NCI-H1092 treated with DMSO at 0.1 percent for 48 hours (cell line): ENCODE measurements at regions not wholly inside any gene's neighbourhood (a gene's known extent, or its start where the extent isn't known, plus 50 kb on each side); places are given as distances from the start of the nearest gene placed in this dataset.

Source experiments
- DNase-seq: peaks from one replicate; lab custom pipeline; 2025; lab: John Stamatoyannopoulos, UW

- no peak for DNase-seq
These were observed 336.9 kb upstream of the RAB6C start for GRCh38 chr2:129642526-129643043.

DNA sequence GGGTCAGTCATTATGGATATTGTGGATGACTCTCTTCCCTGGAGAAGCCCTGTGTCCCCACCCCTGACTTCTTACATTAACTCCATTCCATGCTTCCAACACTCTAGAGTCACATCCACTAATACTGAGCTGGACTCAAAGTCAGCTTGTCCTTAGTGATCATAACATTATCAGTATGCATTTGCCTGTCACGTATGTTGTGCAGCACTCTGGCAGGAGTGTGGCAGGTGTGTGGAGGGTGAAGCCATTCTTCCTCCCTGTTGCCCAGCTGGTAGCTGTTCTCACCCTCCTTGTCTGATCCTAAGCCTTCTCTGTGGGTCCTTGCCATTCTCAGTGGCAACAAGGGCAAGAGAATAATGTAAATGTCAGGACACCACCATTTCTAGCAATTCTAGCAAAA is 334.1 kb upstream of the RAB6C start:
- DNase-seq, result no peak

GRCh38 chr2:129646107-129646506 is 333.4 kb upstream of the RAB6C start:
- DNase-seq, result no peak

GRCh38 chr2:129653246-129653645 is 326.2 kb upstream of the RAB6C start:
- no peak for DNase-seq

GRCh38 chr2:129654331-129654730 is 325.1 kb upstream of the RAB6C start:
- no peak for DNase-seq

GRCh38 chr2:129656081-129656598 is 323.3 kb upstream of the RAB6C start:
- DNase-seq, result no peak

DNA sequence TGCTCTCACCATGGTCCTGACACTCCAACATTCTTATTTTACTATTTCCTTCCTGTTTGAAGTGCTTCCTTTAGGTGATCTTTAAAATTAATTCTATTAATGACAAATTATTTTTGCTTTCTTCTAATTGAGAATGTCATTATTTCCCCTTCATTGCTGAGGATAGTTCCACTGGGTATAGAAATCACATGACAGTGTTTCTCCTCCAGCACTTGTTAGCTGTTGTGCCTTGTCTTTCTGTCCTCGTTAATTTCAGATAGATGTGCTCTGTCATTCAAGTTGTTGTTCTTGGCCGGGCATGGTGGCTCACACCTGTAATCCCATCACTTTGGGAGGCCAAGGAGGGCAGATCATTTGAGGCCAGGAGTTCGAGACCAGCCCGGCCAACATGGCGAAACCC is 321.0 kb upstream of the RAB6C start:
- no peak for DNase-seq

DNA sequence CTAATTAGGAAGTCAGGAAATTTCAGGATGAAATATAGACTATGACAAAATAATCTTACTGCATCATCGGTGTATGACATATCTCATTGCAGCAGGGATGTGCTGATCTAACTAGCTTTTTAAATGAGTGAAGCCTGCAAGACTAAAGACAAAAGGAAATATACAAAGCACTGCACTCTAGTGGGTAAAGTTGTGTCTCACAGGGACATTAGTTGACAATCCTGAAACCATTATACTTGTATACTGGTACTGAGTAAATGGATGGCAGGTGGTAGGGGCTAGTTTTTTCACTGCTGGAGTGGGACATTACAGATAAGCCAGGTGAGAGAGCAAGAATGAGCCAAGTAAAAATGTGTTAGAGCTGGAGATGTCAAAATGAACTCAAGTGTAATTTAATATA is 317.5 kb upstream of the RAB6C start:
- DNase-seq, result no peak

DNA sequence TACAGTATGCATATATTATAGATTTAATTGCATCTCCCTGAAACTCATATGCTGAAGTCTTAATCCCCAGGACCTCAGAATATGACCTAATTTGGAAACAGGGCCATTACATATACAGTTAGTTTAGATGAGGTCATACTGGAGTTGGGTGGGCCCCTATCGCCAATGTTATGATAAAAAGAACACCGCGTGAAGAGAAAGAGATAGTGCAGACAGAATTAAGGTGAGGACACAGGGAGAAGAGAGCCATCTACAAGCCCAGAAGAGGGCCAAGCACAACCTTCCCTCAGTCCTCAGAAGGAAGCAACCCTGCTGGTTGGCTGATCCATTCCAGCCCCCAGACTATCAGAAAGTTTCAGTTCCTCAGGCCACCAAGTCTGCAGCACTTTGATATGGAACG is 311.9 kb upstream of the RAB6C start:
- DNase-seq, result no peak

DNA sequence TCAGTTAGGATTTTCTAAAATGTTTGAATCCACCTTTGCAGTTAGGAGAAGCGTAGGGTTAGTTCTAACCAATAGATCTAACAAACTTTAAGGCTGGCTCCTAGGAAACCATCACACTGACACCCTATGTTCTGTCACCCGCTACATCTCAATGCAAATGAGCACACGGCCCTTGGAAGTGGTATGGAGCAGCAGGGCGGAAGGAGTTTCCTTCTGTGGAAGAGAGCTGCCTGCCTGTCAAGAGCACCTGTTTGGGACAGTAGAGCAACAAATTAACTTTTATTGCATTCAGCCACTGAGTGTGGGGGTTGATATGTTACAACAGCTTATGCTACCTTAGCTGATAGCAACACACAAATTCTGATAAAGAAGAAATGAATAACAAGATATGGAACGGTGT is 306.9 kb upstream of the RAB6C start:
- no peak for DNase-seq

DNA sequence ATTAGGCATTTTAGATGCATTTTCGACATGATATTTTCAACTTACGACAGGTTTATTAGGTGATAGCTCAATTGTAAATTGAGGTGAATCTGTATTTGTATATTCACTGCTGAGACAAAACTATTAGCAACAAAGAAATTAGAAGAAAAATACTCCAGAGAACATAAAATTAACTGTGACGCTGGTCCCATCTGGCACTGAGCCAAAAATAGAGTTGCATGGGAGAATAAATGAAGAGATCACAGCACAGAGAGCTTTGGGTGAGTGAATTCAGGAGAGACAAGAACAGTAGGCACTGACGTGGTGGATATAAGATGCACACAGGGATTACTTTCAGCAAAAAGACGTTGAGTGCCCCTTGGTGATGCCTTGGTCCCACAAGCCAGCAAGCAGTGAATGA is 306.2 kb upstream of the RAB6C start:
- no peak for DNase-seq

DNA sequence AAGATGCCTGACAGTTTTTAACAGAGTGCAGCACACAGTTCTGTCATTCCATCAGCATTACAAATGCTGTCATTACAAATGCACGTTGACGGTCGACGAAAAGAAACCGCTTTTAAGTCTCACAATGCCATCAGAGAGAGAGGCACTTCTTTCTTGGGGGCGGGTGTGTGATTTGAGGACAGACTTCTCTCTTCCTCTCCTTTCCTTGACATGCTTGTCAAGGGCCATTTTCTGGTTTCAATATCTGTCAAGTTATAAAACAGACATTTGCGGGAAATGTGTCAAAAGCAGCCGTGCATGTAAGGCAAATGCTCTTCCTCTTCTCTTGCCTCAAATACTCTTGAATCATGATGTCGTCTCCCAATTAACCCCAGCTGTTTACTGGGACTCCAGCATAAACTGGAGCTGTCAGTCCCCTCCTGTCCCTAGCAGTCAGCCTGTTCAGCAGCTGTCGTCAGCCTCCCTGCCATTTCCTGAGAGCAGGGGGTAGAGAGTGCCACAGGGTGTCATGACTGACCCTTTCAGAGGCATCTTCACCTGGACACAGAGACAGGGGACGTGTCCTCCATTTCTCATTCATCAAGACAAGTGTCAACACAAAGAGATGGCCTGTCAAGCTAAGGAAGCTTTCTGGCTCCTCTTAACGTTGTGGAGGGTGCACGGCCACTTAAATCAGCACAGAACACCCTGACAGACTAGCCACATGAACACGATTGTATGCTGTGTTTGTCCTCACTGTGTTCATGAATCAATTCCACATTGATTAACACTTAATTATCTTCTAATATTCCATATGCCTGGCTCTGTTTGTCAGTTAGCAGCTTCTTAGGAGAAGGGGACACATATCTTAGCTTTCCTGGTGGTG is 305.4 kb upstream of the RAB6C start:
- DNase-seq, result no peak

GRCh38 chr2:129678751-129679150 is 300.7 kb upstream of the RAB6C start:
- no peak for DNase-seq

- no peak for DNase-seq
These were observed 297.7 kb upstream of the RAB6C start for GRCh38 chr2:129681788-129682187.

DNA sequence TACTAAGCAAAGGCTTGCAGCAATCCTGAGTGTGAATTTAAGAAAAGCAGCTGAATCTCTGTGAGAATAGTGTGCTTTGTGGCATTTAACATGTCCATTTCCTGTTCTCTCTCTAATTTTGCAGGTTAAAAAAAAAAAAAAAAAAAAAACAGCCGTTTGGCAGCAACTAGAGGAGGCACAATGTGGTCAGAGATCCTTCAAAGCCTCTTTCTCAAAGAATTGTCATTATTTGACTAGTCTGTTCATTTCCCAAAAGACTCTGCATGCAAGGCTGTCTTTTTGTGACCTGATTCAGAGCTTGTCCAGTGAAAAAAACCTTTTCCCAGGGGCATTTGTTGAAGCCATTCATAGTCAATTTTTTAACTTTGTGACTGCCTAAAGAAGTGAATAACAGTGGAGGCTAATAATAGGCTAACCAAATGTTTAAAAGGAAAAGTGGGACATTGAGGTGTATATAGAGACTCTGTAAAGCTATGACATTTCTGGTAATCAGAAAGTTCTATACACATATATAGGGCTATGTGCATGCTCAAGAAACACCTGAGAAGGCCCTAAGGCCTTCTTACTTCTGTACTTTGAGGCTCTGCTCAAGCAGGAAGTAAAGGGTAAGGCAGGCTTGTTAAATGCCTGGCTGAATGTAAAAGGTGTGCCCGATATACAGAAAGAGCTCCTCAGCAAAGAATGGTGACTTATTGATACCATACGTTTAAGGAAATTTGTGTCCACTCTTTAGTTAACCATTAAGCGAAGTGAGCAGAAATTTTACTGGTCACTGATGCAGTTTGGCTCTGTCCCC is 289.6 kb upstream of the RAB6C start:
- DNase-seq, result no peak

- DNase-seq, result no peak
These were observed 284.0 kb upstream of the RAB6C start for GRCh38 chr2:129695496-129695895.

GRCh38 chr2:129698593-129698992 is 280.9 kb upstream of the RAB6C start:
- DNase-seq, result no peak

DNA sequence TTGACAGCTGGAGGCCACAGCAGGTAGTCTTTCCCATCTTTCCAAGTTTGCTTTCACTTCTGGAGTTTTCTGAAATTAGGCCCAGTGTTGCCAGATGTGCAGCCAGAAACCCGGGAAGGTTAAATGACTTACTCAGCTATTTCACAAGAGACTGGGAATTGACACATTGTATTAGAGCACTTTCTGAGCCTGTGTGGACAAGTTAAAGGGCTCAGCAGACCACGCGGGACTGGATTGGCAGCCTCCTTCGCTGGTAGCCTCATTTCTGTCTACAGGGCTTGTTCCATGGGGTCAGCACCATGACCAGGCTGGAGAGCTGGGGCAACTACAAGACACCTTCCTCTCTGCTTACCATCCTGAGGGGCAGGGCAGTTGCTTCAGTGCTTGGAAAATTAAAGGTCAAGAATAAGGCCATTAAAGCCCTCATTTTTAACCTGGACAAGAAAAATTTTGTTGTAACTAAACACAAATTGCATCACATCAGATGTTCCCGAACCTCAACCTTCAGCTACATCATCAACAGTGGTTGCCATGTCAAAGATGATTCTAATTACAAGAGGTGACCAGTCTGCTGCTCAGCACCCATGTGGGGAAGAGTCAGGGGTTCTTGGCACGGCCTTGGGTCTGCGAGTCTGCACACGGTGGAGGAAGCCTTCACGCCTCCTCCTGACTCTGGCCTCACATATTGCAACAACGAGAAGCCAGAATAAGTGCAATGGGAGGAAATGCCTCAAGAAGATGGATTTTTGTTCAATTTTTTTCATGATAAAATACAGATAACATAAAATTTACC is 279.5 kb upstream of the RAB6C start:
- no peak for DNase-seq

DNA sequence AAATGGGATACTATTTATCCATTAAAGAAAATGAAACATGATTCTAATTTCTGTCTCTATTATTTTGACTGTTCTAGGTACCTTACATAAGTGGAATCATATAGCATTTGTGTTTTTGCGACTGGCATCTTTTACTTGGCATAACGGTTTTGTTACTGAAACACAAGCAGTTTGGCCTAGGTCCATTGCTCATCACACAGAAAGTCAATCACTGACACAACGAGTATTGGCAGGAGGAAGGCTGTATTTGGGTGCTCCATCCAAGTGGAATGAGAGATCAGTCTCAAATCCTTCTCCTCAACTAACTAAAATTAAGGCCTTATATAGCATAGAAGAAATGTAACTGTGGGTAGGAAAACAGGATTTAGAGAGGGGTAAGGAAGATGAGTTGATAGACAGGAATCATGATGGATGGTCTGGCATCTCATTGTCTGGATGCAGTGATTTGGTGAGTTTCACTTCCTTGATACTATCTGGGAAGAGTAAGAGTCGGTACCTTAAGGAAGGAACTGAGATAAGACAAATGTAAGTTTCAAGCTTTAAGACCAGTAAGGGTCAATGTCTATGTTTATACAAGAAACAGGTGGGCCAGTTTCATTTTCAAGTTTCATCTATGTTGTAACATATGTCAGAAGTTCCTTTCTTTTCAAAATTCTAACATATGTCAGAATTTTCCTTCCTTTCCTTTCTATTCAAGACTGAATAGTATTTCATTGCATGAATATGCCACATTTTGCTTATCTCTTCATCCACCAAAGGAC is 276.9 kb upstream of the RAB6C start:
- DNase-seq, result no peak

- no peak for DNase-seq
These were observed 274.4 kb upstream of the RAB6C start for GRCh38 chr2:129705085-129705484.

GRCh38 chr2:129707800-129708199 is 271.7 kb upstream of the RAB6C start:
- no peak for DNase-seq
